K562 (cell line): ENCODE measurements at regions not wholly inside any gene's neighbourhood (a gene's known extent, or its start where the extent isn't known, plus 50 kb on each side); places are given as distances from the start of the nearest gene placed in this dataset.

Experiments used
- ATAC-seq: fragments of 200-7000 bp; cut with Tn5 transposase; 3 replicates; pipeline ENCODE4 v1.9.1; 2020; ENCODE audit warnings: moderate library complexity
- BruUV-seq: library from RNA; stranded (reverse); fragments of 400-500 nt; replicated peaks from 2 replicates; lab custom pipeline; 2021; lab: Mats Ljungman, UMichigan
- CTCF ChIA-PET: fragments of 300-600 bp; formaldehyde crosslinking; extraction: SDS; loops from one replicate; lab custom pipeline; 2021; ENCODE audit warnings: low intra/inter-chr PET ratio; lab: Yijun Ruan, JAX
- POLR2A ChIA-PET: fragments of 300-600, 350-650 bp; sonication (Branson Sonifier 250); formaldehyde crosslinking; extraction: SDS; loops from one replicate; lab custom pipeline; 2021; ENCODE audit warnings: antibody characterized with exemption, inconsistent platforms; lab: Yijun Ruan, JAX
- DNase-seq, 4 experiments: peaks; one replicate each; pipeline versions ENCODE4 v3.0.0 to v3.0.0-alpha.2; 2011 to 2018; ENCODE audit warnings: low spot score in 3 of 4, mixed read lengths in 3 of 4; ENCODE audit errors: extremely low read depth in 1 of 4
- FAIRE-seq: peaks from 2 replicates; lab custom pipeline; 2011; peaks lifted over from hg19 to GRCh38; lab: Jason Lieb, UNC
- H2AFZ ChIP-seq: 2 replicates; pipeline ENCODE4 v1.6.0; 2011; ENCODE audit warnings: low read depth, low read length, control low read depth, inconsistent platforms
- H3K27ac ChIP-seq: fragments of 200-600 bp; 3 replicates; pipeline ENCODE4 v1.8.0; 2011; ENCODE audit warnings: low read depth, mild to moderate bottlenecking, control low read depth, inconsistent platforms, low read length, moderate library complexity, mixed read lengths; ENCODE audit errors: extremely low read depth
- H3K27me3 ChIP-seq, 2 experiments: fragments of 300-600 bp in 1 of 2; 2 replicates in 1 of 2; 3 replicates in 1 of 2; pipeline versions ENCODE4 v1.6.0 to v1.8.0; 2011; ENCODE audit warnings: inconsistent platforms in 2 of 2, low read length in 2 of 2, mild to moderate bottlenecking in 1 of 2, mixed read lengths in 1 of 2, moderate library complexity in 1 of 2; ENCODE audit not compliant: control insufficient read depth in 2 of 2, insufficient read depth in 2 of 2
- H3K36me3 ChIP-seq: fragments of 300-600 bp; 3 replicates; pipeline ENCODE4 v1.8.0; 2011; ENCODE audit warnings: mild to moderate bottlenecking, low read length, inconsistent platforms; ENCODE audit not compliant: control insufficient read depth, insufficient read depth
- H3K4me1 ChIP-seq, 2 experiments: fragments of 200-600 bp in 1 of 2; replicated peaks in 1 of 2; 2 replicates in 1 of 2; 3 replicates in 1 of 2; pipeline versions ENCODE4 v1.5.1 to v1.8.0; 2011; ENCODE audit warnings: inconsistent platforms in 2 of 2, low read length in 2 of 2, mild to moderate bottlenecking in 1 of 2, mixed read lengths in 1 of 2, moderate library complexity in 1 of 2; ENCODE audit not compliant: control insufficient read depth in 2 of 2, insufficient read depth in 2 of 2
- H3K4me2 ChIP-seq: 2 replicates; pipeline ENCODE4 v1.6.1; 2011; ENCODE audit warnings: low read length, control low read depth, inconsistent platforms, mixed read lengths; ENCODE audit not compliant: insufficient read depth
- H3K4me3 ChIP-seq: fragments of 200-600 bp; sonication (generic), shearing (Covaris generic); 2 replicates; pipeline ENCODE4 v1.5.1; 2016; ENCODE audit warnings: control low read depth, inconsistent platforms
- H3K79me2 ChIP-seq: fragments of 200-600 bp; 3 replicates; pipeline ENCODE4 v1.8.0; 2011; ENCODE audit warnings: low read length, inconsistent platforms; ENCODE audit not compliant: control insufficient read depth, insufficient read depth
- H3K9ac ChIP-seq, 2 experiments: 2 replicates each; pipeline versions ENCODE4 v1.6.0 to v1.6.1; 2011; ENCODE audit warnings: low read depth in 2 of 2, low read length in 2 of 2, control low read depth in 1 of 2, inconsistent platforms in 1 of 2, mild to moderate bottlenecking in 1 of 2, mixed read lengths in 1 of 2; ENCODE audit not compliant: insufficient read depth in 1 of 2
- H3K9me1 ChIP-seq: one replicate; pipeline ENCODE4 v1.6.0; 2011; ENCODE audit warnings: inconsistent platforms, mild to moderate bottlenecking, low read length, moderate library complexity; ENCODE audit not compliant: control insufficient read depth, insufficient read depth
- H3K9me3 ChIP-seq: replicated peaks from 2 replicates; pipeline ENCODE4 v1.5.1; 2011; ENCODE audit warnings: low read depth, low read length, inconsistent platforms; ENCODE audit not compliant: control insufficient read depth, insufficient read depth
- H4K20me1 ChIP-seq: replicated peaks from 2 replicates; pipeline ENCODE4 v1.6.1; 2011; ENCODE audit warnings: low read length, inconsistent platforms, mixed read lengths; ENCODE audit not compliant: control insufficient read depth, insufficient read depth
- FOS ChIP-seq: IDR thresholded peaks from 3 replicates; pipeline ENCODE4 v1.6.1; 2011; ENCODE audit not compliant: insufficient read length; ENCODE audit errors: extremely low read depth
- HDAC8 ChIP-seq: fragments of 450-650 bp; IDR thresholded peaks from 2 replicates; pipeline ENCODE4 v1.6.1; 2016; ENCODE audit warnings: mild to moderate bottlenecking, missing genetic modification characterization, moderate library complexity, missing compliant biosample characterization
- PYGO2 ChIP-seq: fragments of 450-650 bp; IDR thresholded peaks from 2 replicates; pipeline ENCODE4 v1.6.1; 2016; ENCODE audit warnings: mild to moderate bottlenecking, missing genetic modification characterization, moderate library complexity, missing compliant biosample characterization
- XRCC5 ChIP-seq: fragments of 200-400 bp; formaldehyde crosslinking; IDR thresholded peaks from 2 replicates; pipeline ENCODE4 v1.6.1; 2017; ENCODE audit warnings: low read depth, mild to moderate bottlenecking, low read length
- ZC3H11A ChIP-seq: IDR thresholded peaks from 2 replicates; pipeline ENCODE4 v1.6.1; 2012; ENCODE audit warnings: low read depth, low read length, improper control_type of control experiment
- ZNF668 ChIP-seq: fragments of 250-450 bp; sonication (Bioruptor Pico); IDR thresholded peaks from 2 replicates; pipeline ENCODE4 v1.8.0; 2022; ENCODE audit warnings: mild to moderate bottlenecking, inconsistent platforms
- ZNF764 ChIP-seq: fragments of 250-450 bp; sonication (Bioruptor Pico); IDR thresholded peaks from 2 replicates; pipeline ENCODE4 v1.4.0; 2020; ENCODE audit warnings: low read depth, mild to moderate bottlenecking, moderate library complexity
- WGBS: fragments of 100-300 bp; shearing (Covaris generic); methylation state at CpG from one replicate; pipeline ENCODE4 v1.1.6; 2016; ENCODE audit warnings: low coverage, mixed read lengths; ENCODE audit not compliant: insufficient coverage; ENCODE audit errors: missing lambda C conversion rate; 5-methylcytosine and 5-hydroxymethylcytosine counted together
- in situ Hi-C: fragments of 300-500 bp; cut with MboI; formaldehyde crosslinking; loops from 4 replicates; pipeline ENCODE4 v1.15.0; 2018; ENCODE audit warnings: inconsistent platforms, mixed read lengths
- intact Hi-C: fragments of 100-400 bp; cut with micrococcal nuclease; formaldehyde crosslinking; loops from 2 replicates; pipeline ENCODE4 v1.14.2; 2022
- TF ChIP-seq, protein P1 (sequence below): fragments of 450-650 bp; IDR thresholded peaks from 2 replicates; pipeline ENCODE4 v1.6.1; 2016; ENCODE audit warnings: mild to moderate bottlenecking
- TF ChIP-seq, protein P2 (sequence below): fragments of 450-650 bp; formaldehyde crosslinking; IDR thresholded peaks from 2 replicates; pipeline ENCODE4 v1.4.0; 2020; ENCODE audit warnings: mild to moderate bottlenecking, mixed read lengths
- TF ChIP-seq, protein P3 (sequence below): fragments of 450-650 bp; conservative IDR thresholded peaks from 2 replicates; pipeline ENCODE4 v1.6.1; 2016; ENCODE audit warnings: missing genetic modification characterization, low read depth, mild to moderate bottlenecking, control low read depth, missing compliant biosample characterization

DNA sequence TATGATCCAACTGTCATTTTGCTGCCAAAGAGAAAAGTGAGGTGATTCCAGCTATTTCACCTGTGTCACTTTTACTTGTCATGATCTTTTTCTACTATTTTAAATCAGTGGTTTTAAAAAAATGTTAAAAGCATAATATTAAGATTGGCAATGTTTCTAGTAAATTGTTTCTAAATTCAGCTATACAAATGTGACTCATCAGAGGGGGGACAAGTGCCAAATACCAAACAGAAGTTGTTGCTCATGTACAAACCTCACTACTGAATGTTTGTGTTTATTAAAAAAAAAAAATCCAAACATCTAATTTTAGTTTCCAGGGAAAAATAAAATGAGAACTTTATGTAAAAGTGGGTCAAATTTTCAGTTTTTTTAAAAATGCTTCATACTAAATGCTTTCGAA is 346.2 kb upstream of the SNX7 start:
- H3K27ac ChIP-seq, result no peak overlapping the region
- no peak overlapping the region for H3K4me2 ChIP-seq
- H3K9ac ChIP-seq, result no peak overlapping the region
- 0% methylated on average over 1 of the region's 1 CpG for WGBS
- POLR2A ChIA-PET, result no interaction called here
- H3K27me3 ChIP-seq, result no peaks in the 10 kb centered on the region
- DNase-seq (no peak), FAIRE-seq (no peak)
- no peaks in the 10 kb centered on the region for H3K36me3 ChIP-seq
- H2AFZ ChIP-seq, result no peak overlapping the region
- H3K9me1 ChIP-seq, result no peaks in the 10 kb centered on the region
- no peaks in the 10 kb centered on the region for H3K4me1 ChIP-seq
- no peaks in the 10 kb centered on the region for H3K79me2 ChIP-seq
- intact Hi-C loops, result no loop called here
- TF ChIP-seq ZC3H11A, result no peak
- no peak for TF ChIP-seq PYGO2 (tag)
- TF ChIP-seq ZNF668 (CRISPR knock-in tag), result no peak
- TF ChIP-seq, protein P1, sequence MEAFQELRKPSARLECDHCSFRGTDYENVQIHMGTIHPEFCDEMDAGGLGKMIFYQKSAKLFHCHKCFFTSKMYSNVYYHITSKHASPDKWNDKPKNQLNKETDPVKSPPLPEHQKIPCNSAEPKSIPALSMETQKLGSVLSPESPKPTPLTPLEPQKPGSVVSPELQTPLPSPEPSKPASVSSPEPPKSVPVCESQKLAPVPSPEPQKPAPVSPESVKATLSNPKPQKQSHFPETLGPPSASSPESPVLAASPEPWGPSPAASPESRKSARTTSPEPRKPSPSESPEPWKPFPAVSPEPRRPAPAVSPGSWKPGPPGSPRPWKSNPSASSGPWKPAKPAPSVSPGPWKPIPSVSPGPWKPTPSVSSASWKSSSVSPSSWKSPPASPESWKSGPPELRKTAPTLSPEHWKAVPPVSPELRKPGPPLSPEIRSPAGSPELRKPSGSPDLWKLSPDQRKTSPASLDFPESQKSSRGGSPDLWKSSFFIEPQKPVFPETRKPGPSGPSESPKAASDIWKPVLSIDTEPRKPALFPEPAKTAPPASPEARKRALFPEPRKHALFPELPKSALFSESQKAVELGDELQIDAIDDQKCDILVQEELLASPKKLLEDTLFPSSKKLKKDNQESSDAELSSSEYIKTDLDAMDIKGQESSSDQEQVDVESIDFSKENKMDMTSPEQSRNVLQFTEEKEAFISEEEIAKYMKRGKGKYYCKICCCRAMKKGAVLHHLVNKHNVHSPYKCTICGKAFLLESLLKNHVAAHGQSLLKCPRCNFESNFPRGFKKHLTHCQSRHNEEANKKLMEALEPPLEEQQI, result no peak
- TF ChIP-seq, protein P2, sequence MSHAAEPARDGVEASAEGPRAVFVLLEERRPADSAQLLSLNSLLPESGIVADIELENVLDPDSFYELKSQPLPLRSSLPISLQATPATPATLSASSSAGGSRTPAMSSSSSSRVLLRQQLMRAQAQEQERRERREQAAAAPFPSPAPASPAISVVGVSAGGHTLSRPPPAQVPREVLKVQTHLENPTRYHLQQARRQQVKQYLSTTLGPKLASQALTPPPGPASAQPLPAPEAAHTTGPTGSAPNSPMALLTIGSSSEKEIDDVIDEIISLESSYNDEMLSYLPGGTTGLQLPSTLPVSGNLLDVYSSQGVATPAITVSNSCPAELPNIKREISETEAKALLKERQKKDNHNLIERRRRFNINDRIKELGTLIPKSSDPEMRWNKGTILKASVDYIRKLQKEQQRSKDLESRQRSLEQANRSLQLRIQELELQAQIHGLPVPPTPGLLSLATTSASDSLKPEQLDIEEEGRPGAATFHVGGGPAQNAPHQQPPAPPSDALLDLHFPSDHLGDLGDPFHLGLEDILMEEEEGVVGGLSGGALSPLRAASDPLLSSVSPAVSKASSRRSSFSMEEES (CRISPR knock-in tag), result no peak
- TF ChIP-seq XRCC5, result no peak
- TF ChIP-seq HDAC8 (tag), result no peak
- TF ChIP-seq ZNF764 (CRISPR knock-in tag), result no peak
- TF ChIP-seq FOS, result no peak
- TF ChIP-seq, protein P3, sequence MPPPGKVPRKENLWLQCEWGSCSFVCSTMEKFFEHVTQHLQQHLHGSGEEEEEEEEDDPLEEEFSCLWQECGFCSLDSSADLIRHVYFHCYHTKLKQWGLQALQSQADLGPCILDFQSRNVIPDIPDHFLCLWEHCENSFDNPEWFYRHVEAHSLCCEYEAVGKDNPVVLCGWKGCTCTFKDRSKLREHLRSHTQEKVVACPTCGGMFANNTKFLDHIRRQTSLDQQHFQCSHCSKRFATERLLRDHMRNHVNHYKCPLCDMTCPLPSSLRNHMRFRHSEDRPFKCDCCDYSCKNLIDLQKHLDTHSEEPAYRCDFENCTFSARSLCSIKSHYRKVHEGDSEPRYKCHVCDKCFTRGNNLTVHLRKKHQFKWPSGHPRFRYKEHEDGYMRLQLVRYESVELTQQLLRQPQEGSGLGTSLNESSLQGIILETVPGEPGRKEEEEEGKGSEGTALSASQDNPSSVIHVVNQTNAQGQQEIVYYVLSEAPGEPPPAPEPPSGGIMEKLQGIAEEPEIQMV (tag), result no peak
- TF ChIP-seq, all 486 proteins: peak for 0
- Histone ChIP-seq H3K9me3 (no peaks in the 10 kb centered on the region), H4K20me1 (no peaks in the 10 kb centered on the region), H3K4me3 (no peak overlapping the region)
- BruUV-seq, result no TSS peak
- CTCF ChIA-PET, result no interaction called here
- no peak for ATAC-seq
- in situ Hi-C loops, result no loop called here
